Thoracic aorta (tissue), 2 donors: ENCODE measurements at regions not wholly inside any gene's neighbourhood (a gene's known extent, or its start where the extent isn't known, plus 50 kb on each side); places are given as distances from the start of the nearest gene placed in this dataset.

Experiments used
- ATAC-seq: fragments of 150-250 bp; one replicate; pipeline ENCODE4 v1.8.0; 2017; ENCODE audit warnings: low read depth; ENCODE audit not compliant: insufficient number of reproducible peaks, low FRiP score
- DNase-seq: peaks from one replicate; pipeline ENCODE4 v3.0.0-alpha.2; 2020; ENCODE audit warnings: low spot score
- H3K27ac ChIP-seq, 2 donors: fragments of 200-600 bp; sonication (generic); 1 replicate in 1 of 2; 2 replicates in 1 of 2; pipeline ENCODE4 v1.5.1; 2016; ENCODE audit warnings: mild to moderate bottlenecking in 2 of 2, moderate library complexity in 2 of 2
- H3K27me3 ChIP-seq: fragments of 200-600 bp; sonication (generic); replicated peaks from 2 replicates; pipeline ENCODE4 v1.6.0; 2016; ENCODE audit warnings: mild to moderate bottlenecking; ENCODE audit not compliant: insufficient read depth
- H3K36me3 ChIP-seq: fragments of 200-600 bp; sonication (generic); one replicate; pipeline ENCODE4 v1.5.1; 2016
- H3K4me1 ChIP-seq, 2 donors: fragments of 200-600 bp; sonication (generic); 1 replicate in 1 of 2; 2 replicates in 1 of 2; pipeline versions ENCODE4 v1.5.1 to v1.6.0; 2016; ENCODE audit warnings: low read depth in 2 of 2, mild to moderate bottlenecking in 1 of 2; ENCODE audit not compliant: control insufficient read depth in 1 of 2
- H3K4me3 ChIP-seq: fragments of 200-600 bp; sonication (generic); 2 replicates; pipeline ENCODE4 v1.5.1; 2016; ENCODE audit warnings: mild to moderate bottlenecking
- H3K9me3 ChIP-seq: fragments of 200-600 bp; sonication (generic); 2 replicates; pipeline ENCODE4 v1.5.1; 2016
- TF ChIP-seq, protein P1 (sequence below): fragments of 200-600 bp; sonication (generic); IDR thresholded peaks from one replicate; pipeline ENCODE4 v1.5.1; 2019; ENCODE audit warnings: antibody characterized with exemption

DNA sequence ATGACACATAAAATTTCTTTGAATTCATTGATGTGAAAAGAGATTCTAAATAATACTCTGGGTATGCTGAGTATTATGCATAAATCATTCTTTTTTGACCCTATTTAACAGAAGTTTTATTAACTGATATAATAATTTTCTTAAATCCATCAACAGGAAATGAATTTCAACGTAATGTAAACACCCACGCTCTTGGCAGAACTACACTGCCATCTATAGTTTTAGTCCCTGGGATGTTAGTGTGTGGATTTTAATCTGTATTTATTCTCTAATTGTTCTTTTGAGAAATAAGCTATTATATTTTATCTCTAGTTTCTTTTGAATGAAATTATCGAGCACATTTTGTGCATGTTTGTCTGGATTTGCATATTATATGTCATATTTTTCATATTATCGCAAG lies 666.8 kb upstream of the NDST4 start:
- Histone ChIP-seq H3K36me3 (no peaks in the 10 kb centered on the region), H3K4me1 (no peaks in the 10 kb centered on the region), H3K27ac (no peak overlapping the region), H3K4me3 (no peak overlapping the region), H3K27me3 (no peaks in the 10 kb centered on the region), H3K9me3 (no peaks in the 10 kb centered on the region)
- no peak for DNase-seq
- TF ChIP-seq, protein P1, sequence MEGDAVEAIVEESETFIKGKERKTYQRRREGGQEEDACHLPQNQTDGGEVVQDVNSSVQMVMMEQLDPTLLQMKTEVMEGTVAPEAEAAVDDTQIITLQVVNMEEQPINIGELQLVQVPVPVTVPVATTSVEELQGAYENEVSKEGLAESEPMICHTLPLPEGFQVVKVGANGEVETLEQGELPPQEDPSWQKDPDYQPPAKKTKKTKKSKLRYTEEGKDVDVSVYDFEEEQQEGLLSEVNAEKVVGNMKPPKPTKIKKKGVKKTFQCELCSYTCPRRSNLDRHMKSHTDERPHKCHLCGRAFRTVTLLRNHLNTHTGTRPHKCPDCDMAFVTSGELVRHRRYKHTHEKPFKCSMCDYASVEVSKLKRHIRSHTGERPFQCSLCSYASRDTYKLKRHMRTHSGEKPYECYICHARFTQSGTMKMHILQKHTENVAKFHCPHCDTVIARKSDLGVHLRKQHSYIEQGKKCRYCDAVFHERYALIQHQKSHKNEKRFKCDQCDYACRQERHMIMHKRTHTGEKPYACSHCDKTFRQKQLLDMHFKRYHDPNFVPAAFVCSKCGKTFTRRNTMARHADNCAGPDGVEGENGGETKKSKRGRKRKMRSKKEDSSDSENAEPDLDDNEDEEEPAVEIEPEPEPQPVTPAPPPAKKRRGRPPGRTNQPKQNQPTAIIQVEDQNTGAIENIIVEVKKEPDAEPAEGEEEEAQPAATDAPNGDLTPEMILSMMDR: no peak
- no peak for ATAC-seq

DNA sequence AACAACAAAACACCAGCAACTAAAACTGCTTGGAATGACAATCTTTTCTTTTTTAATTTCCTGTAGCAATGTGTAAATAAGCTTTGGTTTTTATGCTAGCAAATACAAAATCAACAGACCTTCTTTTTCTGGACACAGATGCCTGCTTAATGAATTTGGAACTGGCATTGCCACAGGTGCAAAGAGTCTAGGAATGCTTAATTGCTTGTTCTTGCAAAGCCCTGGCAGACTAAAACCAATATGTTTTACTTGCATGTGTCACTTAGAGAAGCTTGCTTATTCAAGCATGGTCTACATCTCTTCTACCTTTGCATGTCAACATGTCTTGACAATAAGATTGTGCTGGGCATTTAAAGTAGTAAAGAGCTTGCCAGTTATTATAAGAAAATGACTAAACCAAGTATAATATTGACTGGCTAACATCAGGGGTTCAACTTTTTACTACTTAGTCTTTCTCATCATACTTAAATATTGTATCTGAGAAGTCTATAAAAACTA lies 656.7 kb upstream of the NDST4 start:
- DNase-seq (no peak), ATAC-seq (no peak)
- Histone ChIP-seq H3K9me3 (no peaks in the 10 kb centered on the region), H3K27me3 (peaks cover 5% of the 10 kb centered on the region), H3K4me1 (no peaks in the 10 kb centered on the region), H3K4me3 (no peak overlapping the region), H3K36me3 (no peaks in the 10 kb centered on the region), H3K27ac (no peak overlapping the region)
- TF ChIP-seq, protein P1: no peak

DNA sequence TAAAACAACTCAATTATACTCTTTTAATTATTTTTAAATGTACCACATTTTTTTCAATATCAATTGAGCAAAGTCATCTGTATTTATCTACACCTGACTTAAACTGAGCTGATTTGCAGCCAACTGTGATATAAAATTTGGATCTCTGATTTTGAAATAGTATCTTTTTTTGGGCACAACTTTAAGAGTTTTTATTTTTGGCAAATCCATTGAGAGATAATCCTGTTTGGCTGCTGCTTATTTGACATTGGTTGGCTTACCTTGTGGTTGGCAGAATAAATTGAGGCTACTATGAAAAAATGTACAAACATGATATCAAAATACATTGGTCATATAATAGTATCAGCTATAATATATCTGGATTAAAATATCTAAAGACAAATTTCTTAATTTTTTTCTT lies 656.0 kb upstream of the NDST4 start:
- H3K9me3 ChIP-seq: no peaks in the 10 kb centered on the region
- H3K4me3 ChIP-seq: no peak overlapping the region
- H3K36me3 ChIP-seq: no peaks in the 10 kb centered on the region
- H3K27me3 ChIP-seq: peaks cover 5% of the 10 kb centered on the region
- H3K27ac ChIP-seq: no peak overlapping the region
- ATAC-seq (no peak), DNase-seq (no peak)
- TF ChIP-seq, protein P1: no peak
- H3K4me1 ChIP-seq: no peaks in the 10 kb centered on the region

DNA sequence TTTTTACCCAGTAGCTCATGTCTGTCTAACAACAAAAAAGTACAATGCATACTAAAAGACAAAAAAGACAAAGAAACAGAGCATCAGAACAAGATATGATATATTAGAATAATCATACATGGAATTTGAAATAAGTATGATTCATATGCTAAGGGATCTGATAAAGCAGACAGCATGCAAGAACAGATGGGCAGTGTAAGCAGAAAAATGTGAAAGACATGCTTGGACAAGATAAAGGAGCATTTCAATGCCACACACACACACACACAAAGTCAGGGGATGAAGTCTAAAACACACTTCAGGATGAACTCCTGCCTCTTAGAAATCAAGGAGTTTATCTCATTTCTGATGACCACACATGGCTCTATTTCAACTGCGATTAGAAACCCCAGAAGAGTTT lies 649.6 kb upstream of the NDST4 start:
- Histone ChIP-seq H3K36me3 (no peaks in the 10 kb centered on the region), H3K4me3 (no peak overlapping the region), H3K27ac (no peak overlapping the region), H3K27me3 (no peaks in the 10 kb centered on the region), H3K9me3 (no peaks in the 10 kb centered on the region), H3K4me1 (no peaks in the 10 kb centered on the region)
- DNase-seq (no peak), ATAC-seq (no peak)
- TF ChIP-seq, protein P1: no peak

DNA sequence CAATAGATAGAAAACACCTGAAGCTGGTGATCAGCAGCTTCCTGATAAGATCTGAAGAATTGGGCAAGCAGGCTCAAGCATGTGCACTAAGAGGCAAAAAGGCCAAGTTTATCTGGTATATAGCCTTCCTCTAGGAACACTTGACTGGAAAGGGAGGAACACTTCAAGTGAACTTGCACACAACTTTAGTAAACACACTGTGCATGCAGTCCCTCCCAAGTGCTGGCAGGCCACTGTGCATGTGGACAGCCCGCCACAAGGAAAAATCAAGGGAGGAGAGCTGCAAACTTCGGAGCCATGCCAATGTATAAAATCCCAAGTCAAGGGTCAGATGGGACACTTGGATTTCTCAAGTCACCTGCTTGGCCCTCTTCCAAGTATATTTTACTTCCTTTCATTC lies 645.8 kb upstream of the NDST4 start:
- H3K4me3 ChIP-seq: no peak overlapping the region
- TF ChIP-seq, protein P1: no peak
- H3K27ac ChIP-seq: no peak overlapping the region
- no peaks in the 10 kb centered on the region for H3K9me3 ChIP-seq
- no peaks in the 10 kb centered on the region for H3K4me1 ChIP-seq
- no peaks in the 10 kb centered on the region for H3K27me3 ChIP-seq
- no peak for ATAC-seq
- no peaks in the 10 kb centered on the region for H3K36me3 ChIP-seq
- no peak for DNase-seq
